ENCODE measurements at regions not wholly inside any gene's neighbourhood (a gene's known extent, or its start where the extent isn't known, plus 50 kb on each side); places are given as distances from the start of the nearest gene placed in this dataset.

GRCh38 chr21:36572039-36572438, 92.1 kb upstream of the CLDN14 start:
- no peaks in the 10 kb centered on the region for H3K36me3 Mint-ChIP-seq
- H3K4me1 Mint-ChIP-seq, result no peaks in the 10 kb centered on the region
- no peaks in the 10 kb centered on the region; the same call in 1 of the 2 replicates for H3K27me3 Mint-ChIP-seq (ENCODE audit: low read depth)
- H3K27ac Mint-ChIP-seq, result no peak overlapping the region
- no peak overlapping the region for H3K4me3 Mint-ChIP-seq
- TF ChIP-seq TEAD4 (CRISPR knock-in tag; IDR thresholded peaks at IDR 0.05), result no peak
- TF ChIP-seq TEAD1 (CRISPR knock-in tag; IDR thresholded peaks at IDR 0.05), result no peak
- no peak for TF ChIP-seq CBFB (CRISPR knock-in tag; IDR thresholded peaks at IDR 0.05; ENCODE audit: low read depth)
- no peak for TF ChIP-seq KAT7 (CRISPR knock-in tag; IDR thresholded peaks at IDR 0.05; ENCODE audit: borderline replicate concordance)
- no peak for TF ChIP-seq NFE2L1 (CRISPR knock-in tag; IDR thresholded peaks at IDR 0.05)
- TF ChIP-seq ZNF219 (CRISPR knock-in tag; IDR thresholded peaks at IDR 0.05; ENCODE audit: borderline replicate concordance), result no peak
- DNase-seq (ENCODE audit: low spot score), result no peak
- ChIA-PET CTCF (interaction anchor here (1.4 kb wide), 1 partner anchor 58 kb away, joined by 3 read pairs; no protein-coding TSS in a partner anchor), POLR2A (no interaction called here)
- ATAC-seq, result no peak
- no peaks in the 10 kb centered on the region for H3K9me3 Mint-ChIP-seq

GRCh38 chr21:36575306-36575705, 95.4 kb upstream of the CLDN14 start:
- ChIA-PET POLR2A (no interaction called here), CTCF (interaction anchor here (1.4 kb wide), 1 partner anchor 402 kb away, joined by 3 read pairs; no protein-coding TSS in a partner anchor)
- no peaks in the 10 kb centered on the region for H3K4me1 Mint-ChIP-seq
- H3K27ac Mint-ChIP-seq, result no peak overlapping the region
- DNase-seq (ENCODE audit: low spot score) (no peak), ATAC-seq (no peak)
- no peaks in the 10 kb centered on the region for H3K36me3 Mint-ChIP-seq
- no peaks in the 10 kb centered on the region for H3K27me3 Mint-ChIP-seq (ENCODE audit: low read depth)
- TF ChIP-seq OVOL2 (CRISPR knock-in tag; IDR thresholded peaks at IDR 0.05; ENCODE audit: borderline replicate concordance), result no peak
- TF ChIP-seq RELA (CRISPR knock-in tag; IDR thresholded peaks at IDR 0.05; ENCODE audit: borderline replicate concordance), result no peak
- TF ChIP-seq ZBTB43 (CRISPR knock-in tag; IDR thresholded peaks at IDR 0.05), result no peak
- TF ChIP-seq USF1 (CRISPR knock-in tag; IDR thresholded peaks at IDR 0.05), result no peak
- TF ChIP-seq ELF4 (CRISPR knock-in tag; IDR thresholded peaks at IDR 0.05; ENCODE audit: low read depth), result no peak
- TF ChIP-seq IRF1 (CRISPR knock-in tag; IDR thresholded peaks at IDR 0.05), result no peak
- no peak for TF ChIP-seq ZNF232 (CRISPR knock-in tag; IDR thresholded peaks at IDR 0.05)
- no peak for TF ChIP-seq CREM (CRISPR knock-in tag; IDR thresholded peaks at IDR 0.05)
- no peak for TF ChIP-seq FOXK1 (CRISPR knock-in tag; IDR thresholded peaks at IDR 0.05)
- no peak for TF ChIP-seq PRDM15 (CRISPR knock-in tag; IDR thresholded peaks at IDR 0.05)
- no peaks in the 10 kb centered on the region for H3K9me3 Mint-ChIP-seq
- no peak overlapping the region for H3K4me3 Mint-ChIP-seq

- no peaks in the 10 kb centered on the region for H3K4me1 Mint-ChIP-seq
- H3K36me3 Mint-ChIP-seq, result no peaks in the 10 kb centered on the region
- no peak overlapping the region for H3K4me3 Mint-ChIP-seq
- H3K9me3 Mint-ChIP-seq, result no peaks in the 10 kb centered on the region
- TF ChIP-seq KAT7 (CRISPR knock-in tag; IDR thresholded peaks at IDR 0.05; ENCODE audit: borderline replicate concordance) (no peak), SMAD4 (CRISPR knock-in tag; IDR thresholded peaks at IDR 0.05) (no peak), RELA (CRISPR knock-in tag; IDR thresholded peaks at IDR 0.05; ENCODE audit: borderline replicate concordance) (no peak), CBFB (CRISPR knock-in tag; IDR thresholded peaks at IDR 0.05; ENCODE audit: low read depth) (no peak), ZNF219 (CRISPR knock-in tag; IDR thresholded peaks at IDR 0.05; ENCODE audit: borderline replicate concordance) (no peak), MYBL2 (CRISPR knock-in tag; IDR thresholded peaks at IDR 0.05) (no peak), RORB (CRISPR knock-in tag; IDR thresholded peaks at IDR 0.05) (no peak), ERG (CRISPR knock-in tag; IDR thresholded peaks at IDR 0.05) (no peak), ZMAT4 (CRISPR knock-in tag; IDR thresholded peaks at IDR 0.05) (no peak), TEAD4 (CRISPR knock-in tag; IDR thresholded peaks at IDR 0.05) (no peak), ZNF232 (CRISPR knock-in tag; IDR thresholded peaks at IDR 0.05) (no peak), ZNF671 (CRISPR knock-in tag; IDR thresholded peaks at IDR 0.05) (no peak), ZNF317 (CRISPR knock-in tag; IDR thresholded peaks at IDR 0.05; ENCODE audit: borderline replicate concordance, low read depth) (no peak), GRHL2 (CRISPR knock-in tag; IDR thresholded peaks at IDR 0.05; ENCODE audit: insufficient replicate concordance, severe bottlenecking) (no peak), NFE2L1 (CRISPR knock-in tag; IDR thresholded peaks at IDR 0.05) (no peak)
- POLR2A ChIA-PET, result no interaction called here
- ATAC-seq (no peak), DNase-seq (ENCODE audit: low spot score) (no peak)
- no peak overlapping the region for H3K27ac Mint-ChIP-seq
- H3K27me3 Mint-ChIP-seq (ENCODE audit: low read depth), result no peaks in the 10 kb centered on the region
- CTCF ChIA-PET, result no interaction called here
Measured at GRCh38 chr21:36576441-36576840, 96.5 kb upstream of the CLDN14 start.

Measured in WTC11 (cell line).